ENCODE measurements at regions not wholly inside any gene's neighbourhood (a gene's known extent, or its start where the extent isn't known, plus 50 kb on each side); places are given as distances from the start of the nearest gene placed in this dataset.
"Not testable (repeated sequence)": the region's sequence is repeated elsewhere in the genome, so short reads cannot be mapped to it uniquely, and the experiment has no call there.

GRCh38 chr20:43334080-43334479, 123.6 kb upstream of the SRSF6 start:
- Histone ChIP-seq H3K9ac (ENCODE audit: low read length) (no peak overlapping the region), H4K20me1 (ENCODE audit: low read length) (no peaks in the 10 kb centered on the region), H3K36me3 (ENCODE audit: low read depth, low read length) (no peaks in the 10 kb centered on the region), H3K27ac (ENCODE audit: low read length) (no peak overlapping the region), H2AFZ (ENCODE audit: low read length) (no peak overlapping the region), H3K4me1 (ENCODE audit: insufficient read depth, low read length) (no peaks in the 10 kb centered on the region), H3F3A (ENCODE audit: low read length, unreplicated experiment) (no peaks in the 10 kb centered on the region), H3K4me2 (ENCODE audit: low read length) (no peak overlapping the region), H3K27me3 (ENCODE audit: low read length) (no peaks in the 10 kb centered on the region), H3K9me2 (replicated peaks; ENCODE audit: low read length) (no peaks in the 10 kb centered on the region), H3K9me3 (ENCODE audit: low read length) (peaks cover 4% of the 10 kb centered on the region; the same call in 1 of the 2 replicates), H3K4me3 (ENCODE audit: low read length) (no peak overlapping the region), H3K79me2 (ENCODE audit: low read length) (no peaks in the 10 kb centered on the region)
- ChIA-PET CTCF (no interaction called here), POLR2A (ENCODE audit: unreplicated experiment) (no interaction called here)
- no TSS peak for BruUV-seq (replicated peaks)
- DNase-seq, result no peak
- TF ChIP-seq EZH2 (IDR thresholded peaks at IDR 0.05; ENCODE audit: low read length, unreplicated experiment) (no peak), CTCF (conservative IDR thresholded peaks at IDR 0.05; ENCODE audit: low read depth, low read length) (no peak), EZH2phosphoT487 (IDR thresholded peaks at IDR 0.05; ENCODE audit: borderline replicate concordance, low read length) (no peak)
- ATAC-seq, result no peak
- intact Hi-C loops (cut with micrococcal nuclease), result no loop called here

GRCh38 chr20:43331906-43332305, 125.8 kb upstream of the SRSF6 start:
- Histone ChIP-seq H3K4me3 (ENCODE audit: low read length) (no peak overlapping the region), H3K27me3 (ENCODE audit: low read length) (no peaks in the 10 kb centered on the region), H4K20me1 (ENCODE audit: low read length) (no peaks in the 10 kb centered on the region), H3K36me3 (ENCODE audit: low read depth, low read length) (no peaks in the 10 kb centered on the region), H3K4me2 (ENCODE audit: low read length) (no peak overlapping the region), H3K9me3 (ENCODE audit: low read length) (peaks cover 4% of the 10 kb centered on the region; the same call in 1 of the 2 replicates), H3F3A (ENCODE audit: low read length, unreplicated experiment) (no peaks in the 10 kb centered on the region), H3K27ac (ENCODE audit: low read length) (no peak overlapping the region), H3K79me2 (ENCODE audit: low read length) (no peaks in the 10 kb centered on the region), H3K9me2 (replicated peaks; ENCODE audit: low read length) (no peaks in the 10 kb centered on the region), H3K9ac (ENCODE audit: low read length) (no peak overlapping the region), H2AFZ (ENCODE audit: low read length) (no peak overlapping the region), H3K4me1 (ENCODE audit: insufficient read depth, low read length) (no peaks in the 10 kb centered on the region)
- DNase-seq (no peak), ATAC-seq (no peak)
- POLR2A ChIA-PET (ENCODE audit: unreplicated experiment), result no interaction called here
- BruUV-seq (replicated peaks), result no TSS peak
- intact Hi-C loops (cut with micrococcal nuclease), result no loop called here
- no peak for TF ChIP-seq EZH2 (IDR thresholded peaks at IDR 0.05; ENCODE audit: low read length, unreplicated experiment)
- no peak for TF ChIP-seq CTCF (conservative IDR thresholded peaks at IDR 0.05; ENCODE audit: low read depth, low read length)
- no peak for TF ChIP-seq EZH2phosphoT487 (IDR thresholded peaks at IDR 0.05; ENCODE audit: borderline replicate concordance, low read length)
- CTCF ChIA-PET, result no interaction called here

- Histone ChIP-seq H3K36me3 (ENCODE audit: low read depth, low read length) (no peaks in the 10 kb centered on the region), H3K9me3 (ENCODE audit: low read length) (no peaks in the 10 kb centered on the region), H2AFZ (ENCODE audit: low read length) (no peak overlapping the region), H4K20me1 (ENCODE audit: low read length) (no peaks in the 10 kb centered on the region), H3K4me3 (ENCODE audit: low read length) (no peak overlapping the region), H3K9me2 (replicated peaks; ENCODE audit: low read length) (no peaks in the 10 kb centered on the region), H3F3A (ENCODE audit: low read length, unreplicated experiment) (no peaks in the 10 kb centered on the region), H3K9ac (ENCODE audit: low read length) (no peak overlapping the region), H3K79me2 (ENCODE audit: low read length) (no peaks in the 10 kb centered on the region), H3K4me2 (ENCODE audit: low read length) (no peak overlapping the region), H3K4me1 (ENCODE audit: insufficient read depth, low read length) (no peaks in the 10 kb centered on the region), H3K27me3 (ENCODE audit: low read length) (no peaks in the 10 kb centered on the region), H3K27ac (ENCODE audit: low read length) (no peak overlapping the region)
- CTCF ChIA-PET, result no interaction called here
- POLR2A ChIA-PET (ENCODE audit: unreplicated experiment), result no interaction called here
- ATAC-seq (no peak), DNase-seq (no peak)
- BruUV-seq (replicated peaks), result no TSS peak
- intact Hi-C loops (cut with micrococcal nuclease), result no loop called here
- TF ChIP-seq EZH2phosphoT487 (IDR thresholded peaks at IDR 0.05; ENCODE audit: borderline replicate concordance, low read length) (no peak), CTCF (conservative IDR thresholded peaks at IDR 0.05; ENCODE audit: low read depth, low read length) (no peak), EZH2 (IDR thresholded peaks at IDR 0.05; ENCODE audit: low read length, unreplicated experiment) (no peak)
These were observed 129.0 kb upstream of the SRSF6 start for GRCh38 chr20:43328697-43329096.

- H3K4me1 ChIP-seq (ENCODE audit: insufficient read depth, low read length); CTCF ChIA-PET; BruUV-seq (replicated peaks): not testable (repeated sequence)
These were observed 130.5 kb upstream of the SRSF6 start for GRCh38 chr20:43327234-43327633.

More at GRCh38 chr20:43327234-43327633, 130.5 kb upstream of the SRSF6 start:
- H3K9ac ChIP-seq (ENCODE audit: low read length); H4K20me1 ChIP-seq (ENCODE audit: low read length); H2AFZ ChIP-seq (ENCODE audit: low read length); intact Hi-C loops (cut with micrococcal nuclease); POLR2A ChIA-PET (ENCODE audit: unreplicated experiment); H3K27me3 ChIP-seq (ENCODE audit: low read length); H3K27ac ChIP-seq (ENCODE audit: low read length); H3K36me3 ChIP-seq (ENCODE audit: low read depth, low read length); H3K4me3 ChIP-seq (ENCODE audit: low read length); H3K9me3 ChIP-seq (ENCODE audit: low read length); DNase-seq; ATAC-seq; H3F3A ChIP-seq (ENCODE audit: low read length, unreplicated experiment); H3K4me2 ChIP-seq (ENCODE audit: low read length); H3K79me2 ChIP-seq (ENCODE audit: low read length); H3K9me2 ChIP-seq (replicated peaks; ENCODE audit: low read length): not testable (repeated sequence)
